ENCODE measurements at regions not wholly inside any gene's neighbourhood (a gene's known extent, or its start where the extent isn't known, plus 50 kb on each side); places are given as distances from the start of the nearest gene placed in this dataset.

GRCh38 chr9:82567953-82568352 is 495.0 kb downstream of the RASEF start:
- Histone ChIP-seq H3K9me3 (no peaks in the 10 kb centered on the region), H3K27ac (no peak overlapping the region), H3K27me3 (ENCODE audit: insufficient read depth in 3 of 3, low read length in 2 of 3) (no peaks in the 10 kb centered on the region), H3K4me3 (no peak overlapping the region), H3K36me3 (ENCODE audit: insufficient read depth in 1 of 2, low read depth in 1 of 2) (no peaks in the 10 kb centered on the region), H3K4me1 (no peaks in the 10 kb centered on the region)
- ATAC-seq, result no peak
- no peak for TF ChIP-seq CTCF (IDR thresholded peaks at IDR 0.05)
- intact Hi-C loops (cut with DNase I), result no loop called here
- DNase-seq, result no peak
- WGBS, 3 donors, result 81 to 93% (median 87%) methylated on average over 3 of the region's 3 CpGs

- DNase-seq, result no peak
- Histone ChIP-seq H3K36me3 (ENCODE audit: insufficient read depth in 1 of 2, low read depth in 1 of 2) (no peaks in the 10 kb centered on the region), H3K4me3 (no peak overlapping the region), H3K4me1 (no peaks in the 10 kb centered on the region), H3K9me3 (peaks cover 10% of the 10 kb centered on the region), H3K27ac (no peak overlapping the region), H3K27me3 (ENCODE audit: insufficient read depth in 3 of 3, low read length in 2 of 3) (no peaks in the 10 kb centered on the region)
- no peak for ATAC-seq
- intact Hi-C loops (cut with DNase I), result no loop called here
- TF ChIP-seq CTCF (IDR thresholded peaks at IDR 0.05), result no peak
Observed at GRCh38 chr9:82570226-82570625, 492.7 kb downstream of the RASEF start.

- Histone ChIP-seq H3K4me3 (no peak overlapping the region), H3K36me3 (ENCODE audit: insufficient read depth in 1 of 2, low read depth in 1 of 2) (no peaks in the 10 kb centered on the region), H3K4me1 (no peaks in the 10 kb centered on the region), H3K27ac (no peak overlapping the region), H3K27me3 (ENCODE audit: insufficient read depth in 3 of 3, low read length in 2 of 3) (no peaks in the 10 kb centered on the region), H3K9me3 (peaks cover 16% of the 10 kb centered on the region)
- no peak for TF ChIP-seq CTCF (IDR thresholded peaks at IDR 0.05)
- ATAC-seq (no peak), DNase-seq (no peak)
- intact Hi-C loops (cut with DNase I), result no loop called here
Observed at GRCh38 chr9:82571540-82571939, 491.4 kb downstream of the RASEF start.

- Histone ChIP-seq H3K36me3 (ENCODE audit: insufficient read depth in 1 of 2, low read depth in 1 of 2) (no peaks in the 10 kb centered on the region), H3K9me3 (peaks cover 16% of the 10 kb centered on the region), H3K27me3 (ENCODE audit: insufficient read depth in 3 of 3, low read length in 2 of 3) (no peaks in the 10 kb centered on the region), H3K27ac (no peak overlapping the region), H3K4me3 (no peak overlapping the region), H3K4me1 (no peaks in the 10 kb centered on the region)
- 89 to 94% (median 92%) methylated on average over 2 of the region's 2 CpGs for WGBS, 3 donors
- no peak for DNase-seq
- no peak for ATAC-seq
- no peak for TF ChIP-seq CTCF (IDR thresholded peaks at IDR 0.05)
- intact Hi-C loops (cut with DNase I), result no loop called here
Observed at GRCh38 chr9:82572146-82572545, 490.8 kb downstream of the RASEF start.

- no peak overlapping the region for H3K27ac ChIP-seq
- no peak for ATAC-seq
- H3K4me1 ChIP-seq, result no peaks in the 10 kb centered on the region
- no peaks in the 10 kb centered on the region for H3K27me3 ChIP-seq (ENCODE audit: insufficient read depth in 3 of 3, low read length in 2 of 3)
- H3K9me3 ChIP-seq, result peaks cover 20% of the 10 kb centered on the region
- DNase-seq, result no peak
- intact Hi-C loops (cut with DNase I), result no loop called here
- no peak overlapping the region for H3K4me3 ChIP-seq
- H3K36me3 ChIP-seq (ENCODE audit: insufficient read depth in 1 of 2, low read depth in 1 of 2), result no peaks in the 10 kb centered on the region
- no peak for TF ChIP-seq CTCF (IDR thresholded peaks at IDR 0.05)
Observed at GRCh38 chr9:82574911-82575310, 488.0 kb downstream of the RASEF start.

Data from psoas muscle (tissue), 7 donors.